Right lobe of liver (tissue), 4 donors: ENCODE measurements at regions not wholly inside any gene's neighbourhood (a gene's known extent, or its start where the extent isn't known, plus 50 kb on each side); places are given as distances from the start of the nearest gene placed in this dataset.
"Not testable (repeated sequence)": the region's sequence is repeated elsewhere in the genome, so short reads cannot be mapped to it uniquely, and the experiment has no call there.

Experiments
- CTCF ChIP-seq, 4 donors: fragments of 200-600 bp in 3 of 4; fragments of 450-650 bp in 1 of 4; IDR thresholded peaks; one replicate each; pipeline versions ENCODE4 v1.5.1 to v1.8.0; 2016 to 2022; ENCODE audit warnings: antibody characterized with exemption in 4 of 4, mild to moderate bottlenecking in 2 of 4
- POLR2A ChIP-seq: fragments of 450-650 bp; IDR thresholded peaks from one replicate; pipeline ENCODE4 v1.6.1; 2017; ENCODE audit warnings: antibody characterized with exemption, mild to moderate bottlenecking
- donor health status: DM: no; HTN: no; CAD: no.
- donor health status: DM: no; HTN: no; CAD: no.
- donor health status: DM: no; HTN: yes; CAD: no.

- TF ChIP-seq CTCF (IDR thresholded peaks at IDR 0.05); POLR2A: not testable (repeated sequence)
These were observed 168.3 kb downstream of the CD24 start for GRCh38 chr6:106806253-106806652.
